K562 (cell line): ENCODE measurements at regions not wholly inside any gene's neighbourhood (a gene's known extent, or its start where the extent isn't known, plus 50 kb on each side); places are given as distances from the start of the nearest gene placed in this dataset.

ENCODE experiments used
- ATAC-seq: fragments of 200-7000 bp; cut with Tn5 transposase; 3 replicates; pipeline ENCODE4 v1.9.1; 2020; ENCODE audit warnings: moderate library complexity
- BruUV-seq: library from RNA; stranded (reverse); fragments of 400-500 nt; replicated peaks from 2 replicates; lab custom pipeline; 2021; lab: Mats Ljungman, UMichigan
- CTCF ChIA-PET: fragments of 300-600 bp; formaldehyde crosslinking; extraction: SDS; loops from one replicate; lab custom pipeline; 2021; ENCODE audit warnings: low intra/inter-chr PET ratio; lab: Yijun Ruan, JAX
- POLR2A ChIA-PET: fragments of 300-600, 350-650 bp; sonication (Branson Sonifier 250); formaldehyde crosslinking; extraction: SDS; loops from one replicate; lab custom pipeline; 2021; ENCODE audit warnings: antibody characterized with exemption, inconsistent platforms; lab: Yijun Ruan, JAX
- DNase-seq, 4 experiments: peaks; one replicate each; pipeline versions ENCODE4 v3.0.0 to v3.0.0-alpha.2; 2011 to 2018; ENCODE audit warnings: low spot score in 3 of 4, mixed read lengths in 3 of 4; ENCODE audit errors: extremely low read depth in 1 of 4
- FAIRE-seq: peaks from 2 replicates; lab custom pipeline; 2011; peaks lifted over from hg19 to GRCh38; lab: Jason Lieb, UNC
- H2AFZ ChIP-seq: 2 replicates; pipeline ENCODE4 v1.6.0; 2011; ENCODE audit warnings: low read depth, low read length, control low read depth, inconsistent platforms
- H3K27ac ChIP-seq: fragments of 200-600 bp; 3 replicates; pipeline ENCODE4 v1.8.0; 2011; ENCODE audit warnings: low read depth, mild to moderate bottlenecking, control low read depth, inconsistent platforms, low read length, moderate library complexity, mixed read lengths; ENCODE audit errors: extremely low read depth
- H3K27me3 ChIP-seq, 2 experiments: fragments of 300-600 bp in 1 of 2; 2 replicates in 1 of 2; 3 replicates in 1 of 2; pipeline versions ENCODE4 v1.6.0 to v1.8.0; 2011; ENCODE audit warnings: inconsistent platforms in 2 of 2, low read length in 2 of 2, mild to moderate bottlenecking in 1 of 2, mixed read lengths in 1 of 2, moderate library complexity in 1 of 2; ENCODE audit not compliant: control insufficient read depth in 2 of 2, insufficient read depth in 2 of 2
- H3K36me3 ChIP-seq: fragments of 300-600 bp; 3 replicates; pipeline ENCODE4 v1.8.0; 2011; ENCODE audit warnings: mild to moderate bottlenecking, low read length, inconsistent platforms; ENCODE audit not compliant: control insufficient read depth, insufficient read depth
- H3K4me1 ChIP-seq, 2 experiments: fragments of 200-600 bp in 1 of 2; replicated peaks in 1 of 2; 2 replicates in 1 of 2; 3 replicates in 1 of 2; pipeline versions ENCODE4 v1.5.1 to v1.8.0; 2011; ENCODE audit warnings: inconsistent platforms in 2 of 2, low read length in 2 of 2, mild to moderate bottlenecking in 1 of 2, mixed read lengths in 1 of 2, moderate library complexity in 1 of 2; ENCODE audit not compliant: control insufficient read depth in 2 of 2, insufficient read depth in 2 of 2
- H3K4me2 ChIP-seq: 2 replicates; pipeline ENCODE4 v1.6.1; 2011; ENCODE audit warnings: low read length, control low read depth, inconsistent platforms, mixed read lengths; ENCODE audit not compliant: insufficient read depth
- H3K4me3 ChIP-seq: fragments of 200-600 bp; sonication (generic), shearing (Covaris generic); 2 replicates; pipeline ENCODE4 v1.5.1; 2016; ENCODE audit warnings: control low read depth, inconsistent platforms
- H3K79me2 ChIP-seq: fragments of 200-600 bp; 3 replicates; pipeline ENCODE4 v1.8.0; 2011; ENCODE audit warnings: low read length, inconsistent platforms; ENCODE audit not compliant: control insufficient read depth, insufficient read depth
- H3K9ac ChIP-seq, 2 experiments: 2 replicates each; pipeline versions ENCODE4 v1.6.0 to v1.6.1; 2011; ENCODE audit warnings: low read depth in 2 of 2, low read length in 2 of 2, control low read depth in 1 of 2, inconsistent platforms in 1 of 2, mild to moderate bottlenecking in 1 of 2, mixed read lengths in 1 of 2; ENCODE audit not compliant: insufficient read depth in 1 of 2
- H3K9me1 ChIP-seq: one replicate; pipeline ENCODE4 v1.6.0; 2011; ENCODE audit warnings: inconsistent platforms, mild to moderate bottlenecking, low read length, moderate library complexity; ENCODE audit not compliant: control insufficient read depth, insufficient read depth
- H3K9me3 ChIP-seq: replicated peaks from 2 replicates; pipeline ENCODE4 v1.5.1; 2011; ENCODE audit warnings: low read depth, low read length, inconsistent platforms; ENCODE audit not compliant: control insufficient read depth, insufficient read depth
- H4K20me1 ChIP-seq: replicated peaks from 2 replicates; pipeline ENCODE4 v1.6.1; 2011; ENCODE audit warnings: low read length, inconsistent platforms, mixed read lengths; ENCODE audit not compliant: control insufficient read depth, insufficient read depth
- AFF1 ChIP-seq, 2 experiments: fragments of 450-650 bp; IDR thresholded peaks; 2 replicates each; pipeline ENCODE4 v1.6.1; 2018; ENCODE audit warnings: mild to moderate bottlenecking in 2 of 2, low read depth in 1 of 2; ENCODE audit not compliant: partially characterized antibody in 2 of 2
- HSF4 ChIP-seq: fragments of 250-450 bp; sonication (Bioruptor Pico); IDR thresholded peaks from 2 replicates; pipeline ENCODE4 v2.1.2; 2022; ENCODE audit warnings: mild to moderate bottlenecking, moderate library complexity, borderline replicate concordance
- KAT8 ChIP-seq: fragments of 450-650 bp; IDR thresholded peaks from 2 replicates; pipeline ENCODE4 v1.6.1; 2016; ENCODE audit warnings: low read depth, mild to moderate bottlenecking
- NFIC ChIP-seq: fragments of 450-650 bp; IDR thresholded peaks from 2 replicates; pipeline ENCODE4 v1.6.1; 2017; ENCODE audit warnings: mild to moderate bottlenecking, inconsistent platforms
- PKNOX1 ChIP-seq: fragments of 450-650 bp; IDR thresholded peaks from 2 replicates; pipeline ENCODE4 v1.6.1; 2016
- SPI1 ChIP-seq: IDR thresholded peaks from 2 replicates; pipeline ENCODE4 v1.6.1; 2011; ENCODE audit warnings: low read depth, low read length, control low read depth, borderline replicate concordance
- TCFL5 ChIP-seq: fragments of 250-450 bp; sonication (Bioruptor Pico); conservative IDR thresholded peaks from 2 replicates; pipeline ENCODE4 v1.6.1; 2021; ENCODE audit warnings: mild to moderate bottlenecking, moderate library complexity, matching md5 sums
- TRIM25 ChIP-seq: fragments of 450-650 bp; IDR thresholded peaks from 2 replicates; pipeline ENCODE4 v1.7.0; 2016; ENCODE audit warnings: borderline replicate concordance
- ZNF263 ChIP-seq: sonication (generic); formaldehyde crosslinking; IDR thresholded peaks from 2 replicates; pipeline ENCODE4 v1.8.0; 2022; ENCODE audit warnings: mild to moderate bottlenecking, missing genetic modification reagents, borderline replicate concordance
- ZNF449 ChIP-seq: fragments of 250-450 bp; sonication (Bioruptor Pico); IDR thresholded peaks from 2 replicates; pipeline ENCODE4 v1.8.0; 2022; ENCODE audit warnings: moderate library complexity, mild to moderate bottlenecking, inconsistent platforms
- ZNF512 ChIP-seq: IDR thresholded peaks from 2 replicates; pipeline ENCODE4 v1.6.1; 2016; ENCODE audit warnings: missing genetic modification characterization, missing compliant biosample characterization
- WGBS: fragments of 100-300 bp; shearing (Covaris generic); methylation state at CpG from one replicate; pipeline ENCODE4 v1.1.6; 2016; ENCODE audit warnings: low coverage, mixed read lengths; ENCODE audit not compliant: insufficient coverage; ENCODE audit errors: missing lambda C conversion rate; 5-methylcytosine and 5-hydroxymethylcytosine counted together
- in situ Hi-C: fragments of 300-500 bp; cut with MboI; formaldehyde crosslinking; loops from 4 replicates; pipeline ENCODE4 v1.15.0; 2018; ENCODE audit warnings: inconsistent platforms, mixed read lengths
- intact Hi-C: fragments of 100-400 bp; cut with micrococcal nuclease; formaldehyde crosslinking; loops from 2 replicates; pipeline ENCODE4 v1.14.2; 2022

GRCh38 chr11:112448168-112448567, 187.5 kb upstream of the PLET1 start:
- H3K9ac ChIP-seq, result no peak overlapping the region
- DNase-seq, result no peak
- no peak overlapping the region for H3K27ac ChIP-seq
- no peaks in the 10 kb centered on the region for H3K9me1 ChIP-seq
- WGBS, result 2% methylated on average over 4 of the region's 4 CpGs
- H3K4me3 ChIP-seq, result no peak overlapping the region
- CTCF ChIA-PET, result no interaction called here
- no peaks in the 10 kb centered on the region for H3K36me3 ChIP-seq
- BruUV-seq, result no TSS peak
- no peak overlapping the region for H3K4me2 ChIP-seq
- H3K9me3 ChIP-seq, result no peaks in the 10 kb centered on the region
- no peak for TF ChIP-seq SPI1
- no peak for TF ChIP-seq HSF4 (CRISPR knock-in tag)
- no peak for TF ChIP-seq ZNF449 (CRISPR knock-in tag)
- TF ChIP-seq ZNF263 (CRISPR knock-in tag), result no peak
- TF ChIP-seq AFF1 (IDR thresholded peaks at IDR 0.05; ENCODE audit: low read depth in 1 of 2, partially characterized antibody in 2 of 2), result no peak
- no peak for TF ChIP-seq NFIC
- TF ChIP-seq ZNF512 (tag), result no peak
- no peak for TF ChIP-seq TRIM25
- TF ChIP-seq PKNOX1, result no peak
- TF ChIP-seq TCFL5, result no peak
- no peak for TF ChIP-seq KAT8
- TF ChIP-seq, all 486 proteins: peak for 0
- no peaks in the 10 kb centered on the region for H3K27me3 ChIP-seq
- POLR2A ChIA-PET, result no interaction called here
- H4K20me1 ChIP-seq, result no peaks in the 10 kb centered on the region
- ATAC-seq (no peak), FAIRE-seq (no peak)
- intact Hi-C loops (no loop called here), in situ Hi-C loops (no loop called here)
- no peaks in the 10 kb centered on the region for H3K79me2 ChIP-seq
- H2AFZ ChIP-seq, result no peak overlapping the region
- no peaks in the 10 kb centered on the region for H3K4me1 ChIP-seq
